Liver (tissue), 8 donors: ENCODE measurements at regions not wholly inside any gene's neighbourhood (a gene's known extent, or its start where the extent isn't known, plus 50 kb on each side); places are given as distances from the start of the nearest gene placed in this dataset.

Source experiments
- DNase-seq: peaks from one replicate; pipeline ENCODE4 v3.0.0-alpha.2; 2017; ENCODE audit warnings: low spot score
- H3K27ac ChIP-seq, 2 donors: one replicate each; pipeline ENCODE4 v1.7.0; 2013; ENCODE audit warnings: inconsistent platforms in 2 of 2, low read length in 2 of 2, control low read depth in 1 of 2, low read depth in 1 of 2, mild to moderate bottlenecking in 1 of 2
- H3K27me3 ChIP-seq, 4 donors: one replicate each; pipeline versions ENCODE4 v1.6.1 to v1.7.0; 2013; ENCODE audit warnings: low read length in 3 of 4, inconsistent platforms in 1 of 4, mild to moderate bottlenecking in 1 of 4, moderate library complexity in 1 of 4; ENCODE audit not compliant: control insufficient read depth in 4 of 4, insufficient read depth in 4 of 4
- H3K36me3 ChIP-seq, 4 donors: one replicate each; pipeline versions ENCODE4 v1.6.1 to v1.7.0; 2013; ENCODE audit warnings: low read length in 3 of 4, mild to moderate bottlenecking in 3 of 4, low read depth in 1 of 4, moderate library complexity in 1 of 4; ENCODE audit not compliant: control insufficient read depth in 4 of 4, insufficient read depth in 3 of 4
- H3K4me1 ChIP-seq, 4 donors: one replicate each; pipeline versions ENCODE4 v1.6.1 to v1.7.0; 2013; ENCODE audit warnings: low read length in 3 of 4, mild to moderate bottlenecking in 3 of 4, moderate library complexity in 1 of 4; ENCODE audit not compliant: control insufficient read depth in 4 of 4, insufficient read depth in 4 of 4
- H3K4me3 ChIP-seq, 3 donors: one replicate each; pipeline versions ENCODE4 v1.6.1 to v1.7.0; 2013; ENCODE audit warnings: low read length in 3 of 3, control low read depth in 1 of 3, low read depth in 1 of 3, mild to moderate bottlenecking in 1 of 3
- H3K9ac ChIP-seq, 2 donors: one replicate each; pipeline ENCODE4 v1.7.0; 2013; ENCODE audit warnings: low read length in 2 of 2, mild to moderate bottlenecking in 2 of 2, moderate library complexity in 2 of 2, control low read depth in 1 of 2, low read depth in 1 of 2
- H3K9me3 ChIP-seq, 4 donors: one replicate each; pipeline versions ENCODE4 v1.6.1 to v1.7.0; 2013; ENCODE audit warnings: low read length in 3 of 4; ENCODE audit not compliant: control insufficient read depth in 4 of 4
- CTCF ChIP-seq: fragments of 150-350 bp; IDR thresholded peaks from 2 replicates; pipeline ENCODE4 v1.5.1; 2017; ENCODE audit warnings: improper control_type of control experiment, low read depth, low read length; ENCODE audit not compliant: missing input control
- EGR1 ChIP-seq, 2 donors: IDR thresholded peaks; 2 replicates each; pipeline ENCODE4 v1.6.1; 2016 to 2018; ENCODE audit warnings: antibody characterized with exemption in 2 of 2, low read depth in 2 of 2
- FOXA1 ChIP-seq: IDR thresholded peaks from 2 replicates; pipeline ENCODE4 v1.6.1; 2016; ENCODE audit warnings: antibody characterized with exemption
- FOXA2 ChIP-seq: IDR thresholded peaks from 2 replicates; pipeline ENCODE4 v1.6.1; 2016; ENCODE audit warnings: antibody characterized with exemption
- HNF4A ChIP-seq, 2 donors: conservative IDR thresholded peaks; 2 replicates each; pipeline ENCODE4 v1.6.1; 2016; ENCODE audit warnings: antibody characterized with exemption in 2 of 2, mild to moderate bottlenecking in 2 of 2
- HNF4G ChIP-seq: IDR thresholded peaks from 2 replicates; pipeline ENCODE4 v1.6.1; 2016; ENCODE audit warnings: antibody characterized with exemption
- MAX ChIP-seq: IDR thresholded peaks from 2 replicates; pipeline ENCODE4 v1.6.1; 2016; ENCODE audit warnings: antibody characterized with exemption
- NR2F2 ChIP-seq: IDR thresholded peaks from 2 replicates; pipeline ENCODE4 v1.6.1; 2016; ENCODE audit warnings: antibody characterized with exemption
- RAD21 ChIP-seq, 2 donors: IDR thresholded peaks; 2 replicates each; pipeline ENCODE4 v1.6.1; 2016; ENCODE audit warnings: antibody characterized with exemption in 2 of 2, mild to moderate bottlenecking in 2 of 2
- REST ChIP-seq: IDR thresholded peaks from 2 replicates; pipeline ENCODE4 v1.6.1; 2016; ENCODE audit warnings: antibody characterized with exemption, mild to moderate bottlenecking
- RXRA ChIP-seq, 2 donors: IDR thresholded peaks; 2 replicates each; pipeline ENCODE4 v1.6.1; 2017 to 2018; ENCODE audit warnings: antibody characterized with exemption in 2 of 2, mild to moderate bottlenecking in 1 of 2
- SP1 ChIP-seq: IDR thresholded peaks from 2 replicates; pipeline ENCODE4 v1.6.1; 2018; ENCODE audit warnings: antibody characterized with exemption, mild to moderate bottlenecking
- TAF1 ChIP-seq: conservative IDR thresholded peaks from 2 replicates; pipeline ENCODE4 v1.6.1; 2016; ENCODE audit warnings: antibody characterized with exemption, mild to moderate bottlenecking
- YY1 ChIP-seq: IDR thresholded peaks from 2 replicates; pipeline ENCODE4 v1.6.1; 2016; ENCODE audit warnings: antibody characterized with exemption, mild to moderate bottlenecking
- WGBS: extraction: QIAGEN DNeasy Blood & Tissue Kit; methylation state at CpG from one replicate; pipeline ENCODE4 v1.1.7; 2013; 5-methylcytosine and 5-hydroxymethylcytosine counted together
- donor health status: healthy.
- donor health status: healthy.
- donor health status: healthy.
- donor health status: healthy.
- donor health status: healthy.

GRCh38 chr13:72259528-72259927 is 392.5 kb upstream of the DACH1 start:
- no peaks in the 10 kb centered on the region for H3K27me3 ChIP-seq
- WGBS = 58% methylated on average over 3 of the region's 3 CpGs
- H3K9ac ChIP-seq = no peak overlapping the region
- no peaks in the 10 kb centered on the region for H3K36me3 ChIP-seq
- DNase-seq = no peak
- H3K4me1 ChIP-seq = no peaks in the 10 kb centered on the region
- no peak overlapping the region for H3K4me3 ChIP-seq
- TF ChIP-seq YY1 (no peak), MAX (no peak), HNF4A (conservative IDR thresholded peaks at IDR 0.05) (no peak), TAF1 (no peak), HNF4G (no peak), FOXA2 (no peak), RAD21 (IDR thresholded peaks at IDR 0.05) (no peak), NR2F2 (no peak), EGR1 (IDR thresholded peaks at IDR 0.05; ENCODE audit: low read depth in 2 of 2) (no peak)
- H3K9me3 ChIP-seq = no peaks in the 10 kb centered on the region
- H3K27ac ChIP-seq = no peak overlapping the region

- no peak for TF ChIP-seq FOXA1
- no peak for TF ChIP-seq MAX
- TF ChIP-seq YY1 = no peak
- Histone ChIP-seq H3K27ac (no peak overlapping the region), H3K27me3 (no peaks in the 10 kb centered on the region), H3K36me3 (no peaks in the 10 kb centered on the region), H3K4me3 (no peak overlapping the region), H3K4me1 (no peaks in the 10 kb centered on the region), H3K9ac (no peak overlapping the region), H3K9me3 (no peaks in the 10 kb centered on the region)
- 59% methylated on average over 7 of the region's 7 CpGs for WGBS
- no peak for DNase-seq
These were observed 391.5 kb upstream of the DACH1 start for GRCh38 chr13:72258340-72258981.

- Histone ChIP-seq H3K36me3 (no peaks in the 10 kb centered on the region), H3K4me1 (no peaks in the 10 kb centered on the region), H3K27me3 (no peaks in the 10 kb centered on the region), H3K4me3 (no peak overlapping the region), H3K9me3 (no peaks in the 10 kb centered on the region), H3K9ac (no peak overlapping the region), H3K27ac (no peak overlapping the region)
- DNase-seq = no peak
- 25% methylated on average over 7 of the region's 7 CpGs for WGBS
- peak; percentile 61 to 79 for TF ChIP-seq RAD21 (IDR thresholded peaks at IDR 0.05)
- no peak for TF ChIP-seq SP1
- TF ChIP-seq CTCF = peak; percentile 27
- TF ChIP-seq EGR1 (IDR thresholded peaks at IDR 0.05; ENCODE audit: low read depth in 2 of 2) = no peak
- no peak for TF ChIP-seq REST
- no peak for TF ChIP-seq RXRA (IDR thresholded peaks at IDR 0.05)
These were observed 388.9 kb upstream of the DACH1 start for GRCh38 chr13:72255908-72256307.
